K562 (cell line): ENCODE measurements at regions not wholly inside any gene's neighbourhood (a gene's known extent, or its start where the extent isn't known, plus 50 kb on each side); places are given as distances from the start of the nearest gene placed in this dataset.

ENCODE experiments used
- ATAC-seq: fragments of 200-7000 bp; cut with Tn5 transposase; 3 replicates; pipeline ENCODE4 v1.9.1; 2020; ENCODE audit warnings: moderate library complexity
- BruUV-seq: library from RNA; stranded (reverse); fragments of 400-500 nt; replicated peaks from 2 replicates; lab custom pipeline; 2021; lab: Mats Ljungman, UMichigan
- CTCF ChIA-PET: fragments of 300-600 bp; formaldehyde crosslinking; extraction: SDS; loops from one replicate; lab custom pipeline; 2021; ENCODE audit warnings: low intra/inter-chr PET ratio; lab: Yijun Ruan, JAX
- POLR2A ChIA-PET: fragments of 300-600, 350-650 bp; sonication (Branson Sonifier 250); formaldehyde crosslinking; extraction: SDS; loops from one replicate; lab custom pipeline; 2021; ENCODE audit warnings: antibody characterized with exemption, inconsistent platforms; lab: Yijun Ruan, JAX
- DNase-seq, 4 experiments: peaks; one replicate each; pipeline versions ENCODE4 v3.0.0 to v3.0.0-alpha.2; 2011 to 2018; ENCODE audit warnings: low spot score in 3 of 4, mixed read lengths in 3 of 4; ENCODE audit errors: extremely low read depth in 1 of 4
- FAIRE-seq: peaks from 2 replicates; lab custom pipeline; 2011; peaks lifted over from hg19 to GRCh38; lab: Jason Lieb, UNC
- H2AFZ ChIP-seq: 2 replicates; pipeline ENCODE4 v1.6.0; 2011; ENCODE audit warnings: low read depth, low read length, control low read depth, inconsistent platforms
- H3K27ac ChIP-seq: fragments of 200-600 bp; 3 replicates; pipeline ENCODE4 v1.8.0; 2011; ENCODE audit warnings: low read depth, mild to moderate bottlenecking, control low read depth, inconsistent platforms, low read length, moderate library complexity, mixed read lengths; ENCODE audit errors: extremely low read depth
- H3K27me3 ChIP-seq, 2 experiments: fragments of 300-600 bp in 1 of 2; 2 replicates in 1 of 2; 3 replicates in 1 of 2; pipeline versions ENCODE4 v1.6.0 to v1.8.0; 2011; ENCODE audit warnings: inconsistent platforms in 2 of 2, low read length in 2 of 2, mild to moderate bottlenecking in 1 of 2, mixed read lengths in 1 of 2, moderate library complexity in 1 of 2; ENCODE audit not compliant: control insufficient read depth in 2 of 2, insufficient read depth in 2 of 2
- H3K36me3 ChIP-seq: fragments of 300-600 bp; 3 replicates; pipeline ENCODE4 v1.8.0; 2011; ENCODE audit warnings: mild to moderate bottlenecking, low read length, inconsistent platforms; ENCODE audit not compliant: control insufficient read depth, insufficient read depth
- H3K4me1 ChIP-seq, 2 experiments: fragments of 200-600 bp in 1 of 2; replicated peaks in 1 of 2; 2 replicates in 1 of 2; 3 replicates in 1 of 2; pipeline versions ENCODE4 v1.5.1 to v1.8.0; 2011; ENCODE audit warnings: inconsistent platforms in 2 of 2, low read length in 2 of 2, mild to moderate bottlenecking in 1 of 2, mixed read lengths in 1 of 2, moderate library complexity in 1 of 2; ENCODE audit not compliant: control insufficient read depth in 2 of 2, insufficient read depth in 2 of 2
- H3K4me2 ChIP-seq: 2 replicates; pipeline ENCODE4 v1.6.1; 2011; ENCODE audit warnings: low read length, control low read depth, inconsistent platforms, mixed read lengths; ENCODE audit not compliant: insufficient read depth
- H3K4me3 ChIP-seq: fragments of 200-600 bp; sonication (generic), shearing (Covaris generic); 2 replicates; pipeline ENCODE4 v1.5.1; 2016; ENCODE audit warnings: control low read depth, inconsistent platforms
- H3K79me2 ChIP-seq: fragments of 200-600 bp; 3 replicates; pipeline ENCODE4 v1.8.0; 2011; ENCODE audit warnings: low read length, inconsistent platforms; ENCODE audit not compliant: control insufficient read depth, insufficient read depth
- H3K9ac ChIP-seq, 2 experiments: 2 replicates each; pipeline versions ENCODE4 v1.6.0 to v1.6.1; 2011; ENCODE audit warnings: low read depth in 2 of 2, low read length in 2 of 2, control low read depth in 1 of 2, inconsistent platforms in 1 of 2, mild to moderate bottlenecking in 1 of 2, mixed read lengths in 1 of 2; ENCODE audit not compliant: insufficient read depth in 1 of 2
- H3K9me1 ChIP-seq: one replicate; pipeline ENCODE4 v1.6.0; 2011; ENCODE audit warnings: inconsistent platforms, mild to moderate bottlenecking, low read length, moderate library complexity; ENCODE audit not compliant: control insufficient read depth, insufficient read depth
- H3K9me3 ChIP-seq: replicated peaks from 2 replicates; pipeline ENCODE4 v1.5.1; 2011; ENCODE audit warnings: low read depth, low read length, inconsistent platforms; ENCODE audit not compliant: control insufficient read depth, insufficient read depth
- H4K20me1 ChIP-seq: replicated peaks from 2 replicates; pipeline ENCODE4 v1.6.1; 2011; ENCODE audit warnings: low read length, inconsistent platforms, mixed read lengths; ENCODE audit not compliant: control insufficient read depth, insufficient read depth
- MEF2D ChIP-seq: conservative IDR thresholded peaks from 2 replicates; pipeline ENCODE4 v1.6.1; 2016; ENCODE audit warnings: low read depth, missing genetic modification characterization, missing compliant biosample characterization
- ZBTB49 ChIP-seq: sonication (generic); formaldehyde crosslinking; IDR thresholded peaks from 2 replicates; pipeline ENCODE4 v1.8.0; 2022; ENCODE audit warnings: missing genetic modification reagents, mild to moderate bottlenecking, borderline replicate concordance
- WGBS: fragments of 100-300 bp; shearing (Covaris generic); methylation state at CpG from one replicate; pipeline ENCODE4 v1.1.6; 2016; ENCODE audit warnings: low coverage, mixed read lengths; ENCODE audit not compliant: insufficient coverage; ENCODE audit errors: missing lambda C conversion rate; 5-methylcytosine and 5-hydroxymethylcytosine counted together
- in situ Hi-C: fragments of 300-500 bp; cut with MboI; formaldehyde crosslinking; loops from 4 replicates; pipeline ENCODE4 v1.15.0; 2018; ENCODE audit warnings: inconsistent platforms, mixed read lengths
- intact Hi-C: fragments of 100-400 bp; cut with micrococcal nuclease; formaldehyde crosslinking; loops from 2 replicates; pipeline ENCODE4 v1.14.2; 2022

GRCh38 chr2:5215989-5216607 lies 476.1 kb upstream of the SOX11 start:
- intact Hi-C loops (no loop called here), in situ Hi-C loops (no loop called here)
- Histone ChIP-seq H3K79me2 (no peaks in the 10 kb centered on the region), H3K4me1 (no peaks in the 10 kb centered on the region), H2AFZ (no peak overlapping the region), H4K20me1 (no peaks in the 10 kb centered on the region), H3K9ac (no peak overlapping the region), H3K4me2 (no peak overlapping the region), H3K27ac (no peak overlapping the region), H3K36me3 (no peaks in the 10 kb centered on the region), H3K4me3 (no peak overlapping the region), H3K27me3 (no peaks in the 10 kb centered on the region), H3K9me1 (no peaks in the 10 kb centered on the region), H3K9me3 (0 out of 2 replicates have a peak, but pooled peaks cover 3% of the 10 kb centered on the region)
- BruUV-seq = no TSS peak
- ATAC-seq (no peak), FAIRE-seq (no peak), DNase-seq (no peak)
- no peak for TF ChIP-seq ZBTB49
- TF ChIP-seq MEF2D = no peak
- ChIA-PET POLR2A (no interaction called here), CTCF (no interaction called here)
- WGBS = 2% methylated on average over 8 of the region's 8 CpGs
